GM12891 (cell line): ENCODE measurements at regions not wholly inside any gene's neighbourhood (a gene's known extent, or its start where the extent isn't known, plus 50 kb on each side); places are given as distances from the start of the nearest gene placed in this dataset.

Source experiments
- PAX5 ChIP-seq: IDR thresholded peaks from 2 replicates; pipeline ENCODE4 v1.6.1; 2011; ENCODE audit warnings: low read length, moderate library complexity, mild to moderate bottlenecking; ENCODE audit not compliant: insufficient read depth, severe bottlenecking
- POLR2A ChIP-seq: IDR thresholded peaks from 2 replicates; pipeline ENCODE4 v1.6.1; 2011; ENCODE audit warnings: low read depth, low read length, control low read depth
- POLR2AphosphoS5 ChIP-seq: IDR thresholded peaks from 2 replicates; pipeline ENCODE4 v1.6.1; 2011; ENCODE audit warnings: low read depth, low read length, control low read depth
- POU2F2 ChIP-seq: IDR thresholded peaks from 2 replicates; pipeline ENCODE4 v1.6.1; 2011; ENCODE audit warnings: low read depth, mild to moderate bottlenecking, control low read depth, low read length, moderate library complexity
- SPI1 ChIP-seq: IDR thresholded peaks from 2 replicates; pipeline ENCODE4 v1.6.1; 2011; ENCODE audit warnings: low read depth, low read length, control low read depth
- TAF1 ChIP-seq: IDR thresholded peaks from 2 replicates; pipeline ENCODE4 v1.6.1; 2011; ENCODE audit warnings: low read depth, low read length, control low read depth

DNA sequence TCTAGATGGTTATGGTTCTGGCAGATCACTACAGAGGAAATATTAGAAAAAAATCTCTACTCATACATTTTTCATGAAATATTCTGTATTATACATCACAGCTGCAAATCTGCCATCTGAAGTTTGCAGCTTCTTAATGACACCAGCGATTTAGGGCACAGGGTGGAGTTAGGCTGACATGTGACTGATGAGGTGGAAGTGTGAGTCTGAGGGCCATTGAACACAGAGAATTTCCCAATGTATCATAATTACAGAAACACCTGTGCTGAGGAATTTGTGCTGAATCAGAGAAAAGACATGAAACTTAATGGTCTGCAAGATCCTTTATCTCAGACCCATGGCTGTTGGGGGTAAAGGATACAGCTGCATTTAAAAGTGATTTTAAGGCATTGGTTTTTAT, 2025.6 kb upstream of the AGA start:
- TF ChIP-seq POLR2A: no peak
- no peak for TF ChIP-seq POLR2AphosphoS5
- no peak for TF ChIP-seq TAF1
- no peak for TF ChIP-seq SPI1
- TF ChIP-seq PAX5: no peak
- no peak for TF ChIP-seq POU2F2
